Neural progenitor cell (in vitro differentiated cells): ENCODE measurements at regions not wholly inside any gene's neighbourhood (a gene's known extent, or its start where the extent isn't known, plus 50 kb on each side); places are given as distances from the start of the nearest gene placed in this dataset.

Experiments
- DNase-seq: peaks from one replicate; pipeline ENCODE4 v3.0.0-alpha.2; 2016; ENCODE audit warnings: low spot score
- H2AFZ ChIP-seq: fragments of 200-600 bp; sonication (generic); replicated peaks from 2 replicates; pipeline ENCODE4 v1.6.1; 2016; ENCODE audit warnings: antibody characterized with exemption
- H3F3A ChIP-seq: fragments of 200-600 bp; sonication (generic); 2 replicates; pipeline ENCODE4 v1.6.1; 2016; ENCODE audit warnings: antibody characterized with exemption, low read depth
- H3K27ac ChIP-seq: fragments of 200-600 bp; sonication (generic); 2 replicates; pipeline ENCODE4 v1.5.1; 2016; ENCODE audit warnings: mild to moderate bottlenecking
- H3K27me3 ChIP-seq: fragments of 200-600 bp; sonication (generic); 2 replicates; pipeline ENCODE4 v1.6.1; 2016; ENCODE audit warnings: mild to moderate bottlenecking, moderate library complexity
- H3K36me3 ChIP-seq: fragments of 200-600 bp; sonication (generic); 2 replicates; pipeline ENCODE4 v1.5.1; 2016
- H3K4me1 ChIP-seq: fragments of 200-600 bp; sonication (generic); 2 replicates; pipeline ENCODE4 v1.6.1; 2016; ENCODE audit warnings: mixed run types
- H3K4me2 ChIP-seq: fragments of 200-600 bp; sonication (generic); 2 replicates; pipeline ENCODE4 v1.6.1; 2016
- H3K4me3 ChIP-seq: fragments of 200-600 bp; sonication (generic); 2 replicates; pipeline ENCODE4 v1.5.1; 2016
- H3K79me2 ChIP-seq: fragments of 200-600 bp; sonication (generic); 2 replicates; pipeline ENCODE4 v1.6.1; 2016; ENCODE audit warnings: low read depth
- H3K9ac ChIP-seq: fragments of 200-600 bp; sonication (generic); 2 replicates; pipeline ENCODE4 v1.6.1; 2016
- H3K9me3 ChIP-seq: fragments of 200-600 bp; sonication (generic); 2 replicates; pipeline ENCODE4 v1.5.1; 2016; ENCODE audit warnings: low read depth
- H4K20me1 ChIP-seq: fragments of 200-600 bp; sonication (generic); 2 replicates; pipeline ENCODE4 v1.6.1; 2016; ENCODE audit warnings: low read depth
- H3K27ac Mint-ChIP-seq: 3 replicates; pipeline ENCODE4 v1.8.0; 2021; ENCODE audit warnings: mixed read lengths
- H3K27me3 Mint-ChIP-seq: 2 replicates; pipeline ENCODE4 v1.8.0; 2022; ENCODE audit warnings: low read depth, mild to moderate bottlenecking, inconsistent platforms, moderate library complexity, mixed read lengths; ENCODE audit not compliant: insufficient read depth
- H3K36me3 Mint-ChIP-seq: 3 replicates; pipeline ENCODE4 v1.8.0; 2021; ENCODE audit warnings: mixed read lengths
- H3K4me1 Mint-ChIP-seq: 3 replicates; pipeline ENCODE4 v1.8.0; 2021; ENCODE audit warnings: mixed read lengths
- H3K4me3 Mint-ChIP-seq: 3 replicates; pipeline ENCODE4 v1.8.0; 2021; ENCODE audit warnings: mild to moderate bottlenecking, moderate library complexity, mixed read lengths
- H3K9me3 Mint-ChIP-seq: 3 replicates; pipeline ENCODE4 v1.8.0; 2020; ENCODE audit warnings: mixed read lengths
- EZH2 ChIP-seq: fragments of 200-600 bp; sonication (generic); IDR thresholded peaks from 2 replicates; pipeline ENCODE4 v1.6.1; 2017; ENCODE audit warnings: antibody characterized with exemption, mild to moderate bottlenecking, moderate library complexity
- EZH2phosphoT487 ChIP-seq: fragments of 200-600 bp; sonication (generic); IDR thresholded peaks from 2 replicates; pipeline ENCODE4 v1.6.1; 2017; ENCODE audit warnings: antibody characterized with exemption
- TF ChIP-seq, protein P1 (sequence below): fragments of 200-600 bp; sonication (generic); IDR thresholded peaks from 2 replicates; pipeline ENCODE4 v1.5.1; 2017; ENCODE audit warnings: antibody characterized with exemption, mild to moderate bottlenecking

DNA sequence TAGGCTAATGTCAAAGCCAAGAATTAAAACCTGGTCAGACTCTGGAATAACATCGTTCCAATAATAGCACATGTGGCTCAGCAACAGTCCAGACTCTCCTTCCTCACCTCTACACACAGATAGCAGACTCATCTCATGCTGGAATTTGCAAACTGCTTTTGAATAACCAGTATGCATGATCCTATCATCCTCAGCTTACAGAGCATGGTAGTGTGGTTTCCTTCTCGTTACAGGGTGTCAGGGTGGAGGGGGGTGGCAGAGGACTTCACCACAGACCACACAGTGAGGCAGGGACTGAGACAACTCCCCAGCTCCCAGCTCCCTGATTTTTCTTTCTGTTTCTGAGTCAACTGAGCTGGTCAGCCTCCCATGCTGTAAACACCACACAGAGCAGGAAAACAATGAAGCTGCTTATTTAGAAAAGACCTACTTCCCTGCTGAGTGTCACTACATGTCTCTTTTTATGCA lies 101.6 kb downstream of the RPL22L1 start:
- H3K27me3 Mint-ChIP-seq, result peaks cover 3% of the 10 kb centered on the region
- Histone ChIP-seq H3K4me1 (no peaks in the 10 kb centered on the region), H4K20me1 (no peaks in the 10 kb centered on the region), H3K4me3 (no peak overlapping the region), H3K27ac (no peak overlapping the region), H2AFZ (no peak overlapping the region), H3K9me3 (no peaks in the 10 kb centered on the region), H3K79me2 (no peaks in the 10 kb centered on the region), H3F3A (no peaks in the 10 kb centered on the region), H3K4me2 (no peak overlapping the region), H3K36me3 (no peaks in the 10 kb centered on the region), H3K9ac (no peak overlapping the region), H3K27me3 (no peaks in the 10 kb centered on the region)
- H3K36me3 Mint-ChIP-seq, result no peaks in the 10 kb centered on the region
- H3K4me1 Mint-ChIP-seq, result peaks cover 12% of the 10 kb centered on the region
- no peak overlapping the region for H3K27ac Mint-ChIP-seq
- DNase-seq, result no peak
- TF ChIP-seq EZH2phosphoT487 (no peak), EZH2 (no peak)
- TF ChIP-seq, protein P1, sequence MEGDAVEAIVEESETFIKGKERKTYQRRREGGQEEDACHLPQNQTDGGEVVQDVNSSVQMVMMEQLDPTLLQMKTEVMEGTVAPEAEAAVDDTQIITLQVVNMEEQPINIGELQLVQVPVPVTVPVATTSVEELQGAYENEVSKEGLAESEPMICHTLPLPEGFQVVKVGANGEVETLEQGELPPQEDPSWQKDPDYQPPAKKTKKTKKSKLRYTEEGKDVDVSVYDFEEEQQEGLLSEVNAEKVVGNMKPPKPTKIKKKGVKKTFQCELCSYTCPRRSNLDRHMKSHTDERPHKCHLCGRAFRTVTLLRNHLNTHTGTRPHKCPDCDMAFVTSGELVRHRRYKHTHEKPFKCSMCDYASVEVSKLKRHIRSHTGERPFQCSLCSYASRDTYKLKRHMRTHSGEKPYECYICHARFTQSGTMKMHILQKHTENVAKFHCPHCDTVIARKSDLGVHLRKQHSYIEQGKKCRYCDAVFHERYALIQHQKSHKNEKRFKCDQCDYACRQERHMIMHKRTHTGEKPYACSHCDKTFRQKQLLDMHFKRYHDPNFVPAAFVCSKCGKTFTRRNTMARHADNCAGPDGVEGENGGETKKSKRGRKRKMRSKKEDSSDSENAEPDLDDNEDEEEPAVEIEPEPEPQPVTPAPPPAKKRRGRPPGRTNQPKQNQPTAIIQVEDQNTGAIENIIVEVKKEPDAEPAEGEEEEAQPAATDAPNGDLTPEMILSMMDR, result no peak
- H3K9me3 Mint-ChIP-seq, result no peaks in the 10 kb centered on the region
- no peak overlapping the region for H3K4me3 Mint-ChIP-seq

DNA sequence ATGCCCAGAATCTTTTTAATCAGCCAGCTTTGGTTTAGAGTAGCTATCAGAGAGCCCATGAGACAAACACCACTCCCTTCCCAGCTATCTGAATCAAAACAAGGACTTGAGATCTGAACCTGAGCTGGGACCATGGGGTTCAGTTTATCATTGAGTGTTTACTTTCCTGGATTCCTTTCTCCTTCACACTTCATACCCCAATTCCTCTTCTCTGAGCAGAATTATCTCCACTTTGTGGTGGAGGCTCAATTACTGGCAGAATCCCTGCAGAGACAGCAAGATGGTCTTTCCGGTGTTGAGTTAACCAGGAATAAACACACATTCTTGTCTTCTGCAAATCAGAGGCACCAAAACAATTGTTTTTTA lies 102.4 kb downstream of the RPL22L1 start:
- Histone ChIP-seq H3K4me1 (no peaks in the 10 kb centered on the region), H3F3A (no peaks in the 10 kb centered on the region), H3K9me3 (no peaks in the 10 kb centered on the region), H3K79me2 (no peaks in the 10 kb centered on the region), H3K36me3 (no peaks in the 10 kb centered on the region), H3K27me3 (no peaks in the 10 kb centered on the region), H4K20me1 (no peaks in the 10 kb centered on the region), H3K9ac (no peak overlapping the region), H2AFZ (no peak overlapping the region), H3K4me2 (no peak overlapping the region), H3K27ac (no peak overlapping the region), H3K4me3 (no peak overlapping the region)
- TF ChIP-seq EZH2phosphoT487 (no peak), EZH2 (no peak)
- TF ChIP-seq, protein P1, result no peak
- H3K4me1 Mint-ChIP-seq, result peaks cover 12% of the 10 kb centered on the region
- H3K9me3 Mint-ChIP-seq, result no peaks in the 10 kb centered on the region
- H3K27ac Mint-ChIP-seq, result no peak overlapping the region
- no peak for DNase-seq
- no peaks in the 10 kb centered on the region for H3K36me3 Mint-ChIP-seq
- H3K27me3 Mint-ChIP-seq, result peaks cover 3% of the 10 kb centered on the region
- H3K4me3 Mint-ChIP-seq, result no peak overlapping the region

DNA sequence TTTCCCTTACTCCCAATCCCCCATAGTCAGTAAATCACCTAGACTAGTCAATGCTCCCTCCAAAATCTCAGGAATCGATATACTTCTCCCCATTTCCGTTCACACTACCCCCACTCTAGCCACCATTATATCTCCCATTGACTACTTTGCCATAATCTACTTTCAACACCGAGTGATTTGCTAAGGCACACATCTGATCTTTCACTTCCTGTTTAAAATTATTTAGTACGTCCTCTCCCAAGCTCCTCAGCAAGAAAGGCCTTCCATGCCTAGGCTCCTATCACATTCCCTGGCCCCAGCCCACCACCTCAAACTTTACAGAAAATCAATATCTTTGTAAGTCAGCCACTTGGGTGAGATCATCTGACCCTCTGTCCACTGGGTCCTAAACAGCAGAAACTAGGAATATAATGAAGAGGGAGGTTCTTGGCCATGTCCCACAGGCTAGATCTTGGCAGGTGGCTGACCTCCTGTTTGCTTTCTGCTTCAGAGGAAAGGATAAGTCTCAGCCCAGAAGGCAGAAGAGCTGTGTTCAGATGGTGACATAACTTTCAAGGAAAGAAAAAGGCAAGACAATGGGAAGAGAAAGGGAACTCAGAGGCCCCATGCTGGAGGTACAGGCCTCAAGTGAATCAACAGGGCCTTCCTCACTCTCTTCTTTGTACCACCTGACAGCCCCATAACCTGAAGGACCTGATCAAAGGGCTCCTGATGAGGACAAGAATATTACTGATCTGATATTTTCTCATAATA lies 103.0 kb downstream of the RPL22L1 start:
- no peak for DNase-seq
- Histone ChIP-seq H4K20me1 (no peaks in the 10 kb centered on the region), H3K4me2 (no peak overlapping the region), H3K9me3 (no peaks in the 10 kb centered on the region), H3K4me3 (no peak overlapping the region), H3K79me2 (no peaks in the 10 kb centered on the region), H2AFZ (no peak overlapping the region), H3F3A (no peaks in the 10 kb centered on the region), H3K4me1 (no peaks in the 10 kb centered on the region), H3K9ac (no peak overlapping the region), H3K36me3 (no peaks in the 10 kb centered on the region), H3K27ac (no peak overlapping the region), H3K27me3 (no peaks in the 10 kb centered on the region)
- H3K27ac Mint-ChIP-seq, result no peak overlapping the region
- TF ChIP-seq EZH2phosphoT487 (no peak), EZH2 (no peak)
- TF ChIP-seq, protein P1, result no peak
- no peak overlapping the region for H3K4me3 Mint-ChIP-seq
- H3K36me3 Mint-ChIP-seq, result no peaks in the 10 kb centered on the region
- H3K4me1 Mint-ChIP-seq, result peaks cover 12% of the 10 kb centered on the region
- peaks cover 3% of the 10 kb centered on the region for H3K27me3 Mint-ChIP-seq
- no peaks in the 10 kb centered on the region for H3K9me3 Mint-ChIP-seq
